Prostate gland (tissue), 2 donors: ENCODE measurements at regions not wholly inside any gene's neighbourhood (a gene's known extent, or its start where the extent isn't known, plus 50 kb on each side); places are given as distances from the start of the nearest gene placed in this dataset.

ENCODE experiments used
- DNase-seq: peaks from one replicate; pipeline ENCODE4 v3.0.0-alpha.2; 2019; ENCODE audit warnings: low spot score
- H3K27ac ChIP-seq, 2 donors: fragments of 200-600 bp; sonication (generic); 2 replicates each; pipeline ENCODE4 v1.5.1; 2017 to 2019
- H3K27me3 ChIP-seq: fragments of 200-600 bp; sonication (generic); replicated peaks from 2 replicates; pipeline ENCODE4 v1.5.1; 2019; ENCODE audit not compliant: insufficient read depth
- H3K36me3 ChIP-seq, 2 donors: fragments of 200-600 bp; sonication (generic); 1 replicate in 1 of 2; 2 replicates in 1 of 2; pipeline versions ENCODE4 v1.5.1 to v1.8.1; 2017 to 2019
- H3K4me1 ChIP-seq: fragments of 200-600 bp; sonication (generic); replicated peaks from 2 replicates; pipeline ENCODE4 v1.5.1; 2019
- H3K4me3 ChIP-seq, 2 donors: fragments of 200-600 bp; sonication (generic); 2 replicates each; pipeline ENCODE4 v1.5.1; 2017 to 2019
- H3K9me3 ChIP-seq: fragments of 200-600 bp; sonication (generic); 2 replicates; pipeline ENCODE4 v1.5.1; 2017
- POLR2A ChIP-seq: fragments of 450-650 bp; IDR thresholded peaks from one replicate; pipeline ENCODE4 v1.6.1; 2016; ENCODE audit warnings: antibody characterized with exemption, mild to moderate bottlenecking
- POLR2AphosphoS5 ChIP-seq: sonication (generic); formaldehyde crosslinking; IDR thresholded peaks from one replicate; pipeline ENCODE4 v1.6.1; 2017; ENCODE audit warnings: antibody characterized with exemption
- WGBS: methylation state at CpG from one replicate; pipeline ENCODE4 v1.1.5; 2018; 5-methylcytosine and 5-hydroxymethylcytosine counted together
- intact Hi-C: fragments of 100-400 bp; cut with DNase I; formaldehyde crosslinking; loops from one replicate; pipeline ENCODE4 v1.14.2; 2022
- TF ChIP-seq, protein P1 (sequence below), 4 experiments: fragments of 200-600 bp in 2 of 4; fragments of 450-650 bp in 2 of 4; sonication (generic) in 2 of 4; IDR thresholded peaks; 1 replicate in 3 of 4; 2 replicates in 1 of 4; pipeline ENCODE4 v1.5.1; 2016 to 2019; ENCODE audit warnings: antibody characterized with exemption in 4 of 4, mild to moderate bottlenecking in 2 of 4, moderate library complexity in 2 of 4

- Histone ChIP-seq H3K27ac (no peak overlapping the region), H3K9me3 (no peaks in the 10 kb centered on the region), H3K4me3 (no peak overlapping the region), H3K36me3 (no peaks in the 10 kb centered on the region), H3K4me1 (no peaks in the 10 kb centered on the region), H3K27me3 (no peaks in the 10 kb centered on the region)
- 42% methylated on average over 3 of the region's 3 CpGs for WGBS
- no peak for DNase-seq
- TF ChIP-seq POLR2A: no peak
- no peak for TF ChIP-seq POLR2AphosphoS5
- TF ChIP-seq, protein P1, sequence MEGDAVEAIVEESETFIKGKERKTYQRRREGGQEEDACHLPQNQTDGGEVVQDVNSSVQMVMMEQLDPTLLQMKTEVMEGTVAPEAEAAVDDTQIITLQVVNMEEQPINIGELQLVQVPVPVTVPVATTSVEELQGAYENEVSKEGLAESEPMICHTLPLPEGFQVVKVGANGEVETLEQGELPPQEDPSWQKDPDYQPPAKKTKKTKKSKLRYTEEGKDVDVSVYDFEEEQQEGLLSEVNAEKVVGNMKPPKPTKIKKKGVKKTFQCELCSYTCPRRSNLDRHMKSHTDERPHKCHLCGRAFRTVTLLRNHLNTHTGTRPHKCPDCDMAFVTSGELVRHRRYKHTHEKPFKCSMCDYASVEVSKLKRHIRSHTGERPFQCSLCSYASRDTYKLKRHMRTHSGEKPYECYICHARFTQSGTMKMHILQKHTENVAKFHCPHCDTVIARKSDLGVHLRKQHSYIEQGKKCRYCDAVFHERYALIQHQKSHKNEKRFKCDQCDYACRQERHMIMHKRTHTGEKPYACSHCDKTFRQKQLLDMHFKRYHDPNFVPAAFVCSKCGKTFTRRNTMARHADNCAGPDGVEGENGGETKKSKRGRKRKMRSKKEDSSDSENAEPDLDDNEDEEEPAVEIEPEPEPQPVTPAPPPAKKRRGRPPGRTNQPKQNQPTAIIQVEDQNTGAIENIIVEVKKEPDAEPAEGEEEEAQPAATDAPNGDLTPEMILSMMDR (IDR thresholded peaks at IDR 0.05): no peak
- intact Hi-C loops: no loop called here
Measured at GRCh38 chr6:8872589-8872988, 437.2 kb upstream of the SLC35B3 start.

- WGBS: 88% methylated on average over 3 of the region's 3 CpGs
- no peaks in the 10 kb centered on the region for H3K36me3 ChIP-seq
- no peaks in the 10 kb centered on the region for H3K27me3 ChIP-seq
- no peak overlapping the region for H3K27ac ChIP-seq
- H3K9me3 ChIP-seq: no peaks in the 10 kb centered on the region
- TF ChIP-seq POLR2AphosphoS5 (no peak), POLR2A (no peak)
- TF ChIP-seq, protein P1 (IDR thresholded peaks at IDR 0.05): no peak
- H3K4me1 ChIP-seq: no peaks in the 10 kb centered on the region
- H3K4me3 ChIP-seq: no peak overlapping the region
- intact Hi-C loops: no loop called here
- DNase-seq: no peak
Measured at GRCh38 chr6:8865451-8865850, 430.1 kb upstream of the SLC35B3 start.

DNA sequence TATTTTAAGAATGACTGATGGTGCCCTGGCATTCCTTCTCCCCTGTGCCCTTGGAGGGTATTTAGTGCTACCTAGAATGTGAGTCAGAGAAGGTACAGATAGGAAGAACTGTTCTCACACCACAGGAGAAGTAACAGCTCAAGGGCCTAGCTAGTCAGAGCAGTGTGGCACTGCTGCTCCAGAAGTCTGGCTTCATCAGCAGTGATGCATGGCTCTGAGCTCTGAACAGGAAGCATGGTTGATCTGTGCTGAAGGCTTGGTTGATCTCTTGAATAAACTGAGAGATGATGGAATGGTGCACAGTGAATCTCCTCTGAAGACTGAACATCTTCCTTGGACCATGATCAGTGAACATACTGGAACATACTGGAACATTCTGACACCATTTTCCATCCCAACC, 425.3 kb upstream of the SLC35B3 start:
- Histone ChIP-seq H3K27ac (no peak overlapping the region), H3K9me3 (no peaks in the 10 kb centered on the region), H3K27me3 (no peaks in the 10 kb centered on the region), H3K4me1 (no peaks in the 10 kb centered on the region), H3K4me3 (no peak overlapping the region), H3K36me3 (no peaks in the 10 kb centered on the region)
- intact Hi-C loops: no loop called here
- no peak for DNase-seq
- no peak for TF ChIP-seq POLR2AphosphoS5

GRCh38 chr6:8859501-8859900, 424.2 kb upstream of the SLC35B3 start:
- Histone ChIP-seq H3K9me3 (no peaks in the 10 kb centered on the region), H3K36me3 (no peaks in the 10 kb centered on the region), H3K27me3 (no peaks in the 10 kb centered on the region), H3K4me1 (no peaks in the 10 kb centered on the region), H3K27ac (no peak overlapping the region), H3K4me3 (no peak overlapping the region)
- 42% methylated on average over 3 of the region's 3 CpGs for WGBS
- intact Hi-C loops: no loop called here
- no peak for TF ChIP-seq POLR2AphosphoS5
- no peak for TF ChIP-seq POLR2A
- DNase-seq: no peak

GRCh38 chr6:8858854-8859331, 423.5 kb upstream of the SLC35B3 start:
- no peak overlapping the region for H3K27ac ChIP-seq
- TF ChIP-seq, protein P1 (IDR thresholded peaks at IDR 0.05): no peak
- TF ChIP-seq POLR2AphosphoS5 (no peak), POLR2A (no peak)
- WGBS: 84% methylated on average over 4 of the region's 4 CpGs
- intact Hi-C loops: no loop called here
- no peak overlapping the region for H3K4me3 ChIP-seq
- no peaks in the 10 kb centered on the region for H3K9me3 ChIP-seq
- no peak for DNase-seq
- H3K4me1 ChIP-seq: no peaks in the 10 kb centered on the region
- H3K27me3 ChIP-seq: no peaks in the 10 kb centered on the region
- H3K36me3 ChIP-seq: no peaks in the 10 kb centered on the region

- DNase-seq: no peak
- intact Hi-C loops: no loop called here
- 91% methylated on average over 2 of the region's 2 CpGs for WGBS
- TF ChIP-seq, protein P1 (IDR thresholded peaks at IDR 0.05): no peak
- no peak for TF ChIP-seq POLR2AphosphoS5
- no peak for TF ChIP-seq POLR2A
- H3K27ac ChIP-seq: no peak overlapping the region
- H3K4me1 ChIP-seq: no peaks in the 10 kb centered on the region
- no peaks in the 10 kb centered on the region for H3K36me3 ChIP-seq
- no peaks in the 10 kb centered on the region for H3K9me3 ChIP-seq
- no peak overlapping the region for H3K4me3 ChIP-seq
- no peaks in the 10 kb centered on the region for H3K27me3 ChIP-seq
Measured at GRCh38 chr6:8857160-8857559, 421.8 kb upstream of the SLC35B3 start.
